BJ (cell line): ENCODE measurements at regions not wholly inside any gene's neighbourhood (a gene's known extent, or its start where the extent isn't known, plus 50 kb on each side); places are given as distances from the start of the nearest gene placed in this dataset.

Experiments
- CTCF ChIA-PET: fragments of 350-600 bp; formaldehyde crosslinking; extraction: SDS; loops from one replicate; lab custom pipeline; 2021; ENCODE audit warnings: antibody characterized with exemption, inconsistent platforms; lab: Yijun Ruan, JAX
- POLR2A ChIA-PET: fragments of 300-600 bp; sonication (Branson Sonifier 250); formaldehyde crosslinking; extraction: SDS; loops from one replicate; lab custom pipeline; 2021; ENCODE audit warnings: antibody characterized with exemption; lab: Charles Lee
- DNase-seq: peaks from one replicate; pipeline ENCODE4 v3.0.0-alpha.2; 2011; ENCODE audit warnings: low read depth
- H3K27me3 ChIP-seq: 2 replicates; pipeline ENCODE4 v1.6.0; 2011; ENCODE audit warnings: low read length; ENCODE audit not compliant: control insufficient read depth, insufficient read depth
- H3K36me3 ChIP-seq: 2 replicates; pipeline ENCODE4 v1.5.1; 2011; ENCODE audit warnings: low read length; ENCODE audit not compliant: control insufficient read depth, insufficient read depth
- H3K4me3 ChIP-seq: 2 replicates; pipeline ENCODE4 v1.5.1; 2011; ENCODE audit warnings: low read depth, mild to moderate bottlenecking, control low read depth, low read length
- CTCF ChIP-seq: IDR thresholded peaks from 2 replicates; pipeline ENCODE4 v1.5.1; 2011; ENCODE audit warnings: low read depth, mild to moderate bottlenecking, control low read depth, inconsistent platforms, low read length, moderate library complexity; ENCODE audit not compliant: insufficient read depth

GRCh38 chrX:3527166-3527565, 180.7 kb upstream of the MXRA5 start:
- no peak for TF ChIP-seq CTCF
- H3K36me3 ChIP-seq = no peaks in the 10 kb centered on the region
- CTCF ChIA-PET = interaction anchor here (0.8 to 1.2 kb wide), 3 partner anchors 9 to 21 kb away, joined by 3 read pairs; no protein-coding TSS in a partner anchor
- H3K4me3 ChIP-seq = no peak overlapping the region
- H3K27me3 ChIP-seq = no peaks in the 10 kb centered on the region
- DNase-seq = no peak
- POLR2A ChIA-PET = no interaction called here

GRCh38 chrX:3526731-3527130, 180.3 kb upstream of the MXRA5 start:
- DNase-seq = no peak
- no peaks in the 10 kb centered on the region for H3K36me3 ChIP-seq
- ChIA-PET POLR2A (no interaction called here), CTCF (interaction anchor here (0.8 to 0.9 kb wide), 2 partner anchors 10 to 22 kb away, joined by 3 read pairs; no protein-coding TSS in a partner anchor)
- no peak for TF ChIP-seq CTCF
- H3K4me3 ChIP-seq = no peak overlapping the region
- H3K27me3 ChIP-seq = no peaks in the 10 kb centered on the region

- Histone ChIP-seq H3K4me3 (no peak overlapping the region), H3K36me3 (no peaks in the 10 kb centered on the region), H3K27me3 (no peaks in the 10 kb centered on the region)
- no peak for TF ChIP-seq CTCF
- DNase-seq = no peak
- POLR2A ChIA-PET = no interaction called here
- CTCF ChIA-PET = interaction anchor here (0.9 kb wide), 1 partner anchor 22 kb away, joined by 3 read pairs; no protein-coding TSS in a partner anchor
Measured at GRCh38 chrX:3526071-3526470, 179.6 kb upstream of the MXRA5 start.

- H3K27me3 ChIP-seq = no peaks in the 10 kb centered on the region
- POLR2A ChIA-PET = interaction anchor here (0.7 kb wide), 1 partner anchor 60 kb away, joined by 7 read pairs; no protein-coding TSS in a partner anchor
- no peak for TF ChIP-seq CTCF
- peak; percentile 75 for DNase-seq
- H3K36me3 ChIP-seq = no peaks in the 10 kb centered on the region
- CTCF ChIA-PET = no interaction called here
- H3K4me3 ChIP-seq = no peak overlapping the region
Measured at GRCh38 chrX:3522101-3522650, 175.7 kb upstream of the MXRA5 start.

- no peak overlapping the region for H3K4me3 ChIP-seq
- DNase-seq = no peak
- POLR2A ChIA-PET = no interaction called here
- no peaks in the 10 kb centered on the region for H3K27me3 ChIP-seq
- TF ChIP-seq CTCF = no peak
- CTCF ChIA-PET = no interaction called here
- no peaks in the 10 kb centered on the region for H3K36me3 ChIP-seq
Measured at GRCh38 chrX:3521396-3521795, 174.9 kb upstream of the MXRA5 start.
